Neural crest cell (in vitro differentiated cells): ENCODE measurements at regions not wholly inside any gene's neighbourhood (a gene's known extent, or its start where the extent isn't known, plus 50 kb on each side); places are given as distances from the start of the nearest gene placed in this dataset.

Experiments used
- DNase-seq: peaks from one replicate; pipeline ENCODE4 v3.0.0; 2021; ENCODE audit warnings: low read depth, mixed read lengths, low spot score
- H3K27ac Mint-ChIP-seq: one replicate; pipeline ENCODE4 v1.8.0; 2021; ENCODE audit warnings: mild to moderate bottlenecking, mixed read lengths; ENCODE audit not compliant: unreplicated experiment
- H3K27me3 Mint-ChIP-seq: 2 replicates; pipeline ENCODE4 v1.8.0; 2021; ENCODE audit warnings: low read depth, mild to moderate bottlenecking, mixed read lengths
- H3K36me3 Mint-ChIP-seq: 2 replicates; pipeline ENCODE4 v1.8.0; 2021; ENCODE audit warnings: low read depth, mild to moderate bottlenecking, mixed read lengths
- H3K4me1 Mint-ChIP-seq: 2 replicates; pipeline ENCODE4 v1.8.0; 2021; ENCODE audit warnings: mixed read lengths
- H3K4me3 Mint-ChIP-seq: one replicate; pipeline ENCODE4 v1.8.0; 2021; ENCODE audit warnings: mild to moderate bottlenecking, mixed read lengths
- H3K9me3 Mint-ChIP-seq: 2 replicates; pipeline ENCODE4 v1.8.0; 2021; ENCODE audit warnings: mixed read lengths
- TF ChIP-seq, protein P1 (sequence below): fragments of 200-600 bp; sonication (generic); conservative IDR thresholded peaks from 2 replicates; pipeline ENCODE4 v1.5.0; 2021; ENCODE audit warnings: antibody characterized with exemption, mild to moderate bottlenecking

DNA sequence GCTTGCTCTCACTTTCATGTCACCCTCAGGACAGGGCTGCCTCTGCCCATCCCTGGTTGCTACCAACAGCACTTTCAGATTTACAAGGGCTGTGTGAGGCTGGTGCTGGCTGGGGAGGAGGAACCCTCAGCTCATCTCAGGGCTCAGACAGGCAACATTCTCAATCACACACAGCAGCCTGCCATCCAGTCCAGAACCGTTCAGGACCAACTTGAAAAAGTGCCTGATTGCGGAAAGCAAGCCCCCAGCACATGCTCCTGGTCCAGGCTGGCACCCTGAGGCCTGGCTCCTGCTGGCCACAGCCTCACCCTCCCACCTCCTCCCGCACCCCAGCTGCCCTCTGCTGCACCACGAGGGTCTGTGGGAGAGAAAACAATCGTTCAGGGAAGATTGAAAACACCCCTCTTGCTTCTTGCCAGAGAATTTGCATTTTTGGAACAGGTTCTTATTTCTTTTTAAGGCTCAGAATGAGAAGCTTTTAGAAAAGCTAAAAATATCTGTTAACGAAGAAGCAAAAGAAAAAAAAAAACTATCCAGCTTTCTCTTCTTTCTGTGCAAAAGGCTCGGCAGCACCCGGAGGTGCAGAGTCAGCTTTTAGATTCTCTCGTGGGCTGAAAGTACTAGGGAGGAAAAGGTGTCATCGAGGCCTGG, 403.8 kb upstream of the ID2 start:
- Mint-ChIP-seq H3K27ac (no peak overlapping the region), H3K27me3 (no peaks in the 10 kb centered on the region), H3K4me1 (no peaks in the 10 kb centered on the region), H3K9me3 (peaks cover 4% of the 10 kb centered on the region), H3K4me3 (no peak overlapping the region), H3K36me3 (peaks cover 2% of the 10 kb centered on the region)
- no peak for DNase-seq
- TF ChIP-seq, protein P1, sequence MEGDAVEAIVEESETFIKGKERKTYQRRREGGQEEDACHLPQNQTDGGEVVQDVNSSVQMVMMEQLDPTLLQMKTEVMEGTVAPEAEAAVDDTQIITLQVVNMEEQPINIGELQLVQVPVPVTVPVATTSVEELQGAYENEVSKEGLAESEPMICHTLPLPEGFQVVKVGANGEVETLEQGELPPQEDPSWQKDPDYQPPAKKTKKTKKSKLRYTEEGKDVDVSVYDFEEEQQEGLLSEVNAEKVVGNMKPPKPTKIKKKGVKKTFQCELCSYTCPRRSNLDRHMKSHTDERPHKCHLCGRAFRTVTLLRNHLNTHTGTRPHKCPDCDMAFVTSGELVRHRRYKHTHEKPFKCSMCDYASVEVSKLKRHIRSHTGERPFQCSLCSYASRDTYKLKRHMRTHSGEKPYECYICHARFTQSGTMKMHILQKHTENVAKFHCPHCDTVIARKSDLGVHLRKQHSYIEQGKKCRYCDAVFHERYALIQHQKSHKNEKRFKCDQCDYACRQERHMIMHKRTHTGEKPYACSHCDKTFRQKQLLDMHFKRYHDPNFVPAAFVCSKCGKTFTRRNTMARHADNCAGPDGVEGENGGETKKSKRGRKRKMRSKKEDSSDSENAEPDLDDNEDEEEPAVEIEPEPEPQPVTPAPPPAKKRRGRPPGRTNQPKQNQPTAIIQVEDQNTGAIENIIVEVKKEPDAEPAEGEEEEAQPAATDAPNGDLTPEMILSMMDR: no peak

DNA sequence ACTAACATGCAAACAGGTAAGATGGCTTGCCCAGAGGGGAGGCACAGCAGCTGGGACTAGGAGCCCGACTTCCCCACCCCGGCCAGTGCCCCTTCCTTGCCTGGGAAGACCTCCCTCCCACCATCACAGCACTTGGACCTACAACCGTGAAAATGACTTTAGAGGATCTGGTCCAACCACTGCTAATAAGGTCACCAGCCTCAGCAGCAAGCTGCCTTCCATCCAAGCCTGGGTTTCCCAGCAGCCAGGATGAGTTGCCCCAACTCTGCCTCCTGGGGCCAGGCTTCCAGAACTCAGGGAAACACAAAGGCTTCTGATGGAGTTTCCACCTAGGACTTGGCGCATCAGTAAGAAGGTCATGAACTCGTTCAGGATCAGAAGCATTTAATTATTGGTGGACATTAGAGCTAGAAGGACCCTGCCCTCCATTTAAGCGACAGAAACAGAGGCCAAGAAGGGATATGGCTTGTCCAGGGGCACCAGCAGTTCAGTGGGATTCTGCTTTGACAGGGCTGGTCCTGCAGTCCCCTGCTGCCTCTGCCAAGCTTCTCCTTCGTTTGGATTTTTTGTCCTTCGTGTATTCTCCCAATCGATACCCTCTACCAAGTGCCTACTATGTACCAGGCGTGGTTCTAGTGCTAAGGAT, 403.0 kb upstream of the ID2 start:
- no peak overlapping the region for H3K4me3 Mint-ChIP-seq
- no peak for DNase-seq
- TF ChIP-seq, protein P1: no peak
- H3K9me3 Mint-ChIP-seq: peaks cover 2% of the 10 kb centered on the region
- H3K27me3 Mint-ChIP-seq: no peaks in the 10 kb centered on the region
- peaks cover 1% of the 10 kb centered on the region for H3K4me1 Mint-ChIP-seq
- no peak overlapping the region for H3K27ac Mint-ChIP-seq
- H3K36me3 Mint-ChIP-seq: no peaks in the 10 kb centered on the region

DNA sequence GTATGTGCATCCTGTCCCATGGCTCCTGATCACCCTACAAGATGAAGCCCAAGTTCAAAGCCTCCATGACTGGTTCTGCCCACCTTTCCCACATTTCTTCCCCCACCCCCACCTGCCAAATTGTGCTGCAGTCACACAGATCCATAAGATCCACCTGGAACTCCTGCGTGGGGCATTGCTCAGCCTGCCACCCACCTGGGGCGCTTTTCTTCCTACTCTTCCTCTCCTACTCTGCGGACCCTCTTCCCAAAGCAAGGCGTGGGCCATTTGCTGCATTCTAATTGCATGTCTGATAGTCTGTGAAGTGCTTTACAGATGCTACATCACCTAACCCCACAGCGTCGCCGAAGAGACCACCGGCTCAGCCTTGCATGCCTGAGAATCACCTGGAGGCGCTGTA, 402.4 kb upstream of the ID2 start:
- H3K4me1 Mint-ChIP-seq: peaks cover 6% of the 10 kb centered on the region
- no peak for DNase-seq
- H3K27ac Mint-ChIP-seq: no peak overlapping the region
- peaks cover 2% of the 10 kb centered on the region for H3K9me3 Mint-ChIP-seq
- TF ChIP-seq, protein P1: no peak
- H3K4me3 Mint-ChIP-seq: no peak overlapping the region
- H3K27me3 Mint-ChIP-seq: no peaks in the 10 kb centered on the region
- no peaks in the 10 kb centered on the region for H3K36me3 Mint-ChIP-seq

DNA sequence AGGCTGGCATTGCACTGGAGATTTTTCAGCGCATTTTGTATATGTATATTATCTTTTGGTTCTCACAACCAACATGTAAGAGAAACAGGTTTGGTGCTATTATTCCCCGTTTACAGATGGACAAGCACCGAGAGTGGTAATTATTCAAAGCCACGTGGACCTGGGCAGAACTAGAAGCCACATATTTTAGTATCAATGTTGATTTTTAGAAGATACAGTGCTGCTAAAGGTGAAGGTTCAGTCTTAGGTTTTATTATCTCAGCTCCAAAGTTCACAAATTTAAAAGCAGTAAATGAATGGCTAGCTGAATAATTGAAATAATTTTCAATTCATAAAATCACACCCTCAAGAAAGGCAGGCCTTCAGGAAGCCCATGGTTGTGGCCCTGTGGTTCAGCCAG, 400.6 kb upstream of the ID2 start:
- TF ChIP-seq, protein P1: no peak
- Mint-ChIP-seq H3K36me3 (no peaks in the 10 kb centered on the region), H3K27ac (no peak overlapping the region), H3K4me3 (no peak overlapping the region), H3K4me1 (peaks cover 11% of the 10 kb centered on the region), H3K27me3 (no peaks in the 10 kb centered on the region), H3K9me3 (peaks cover under 1% of the 10 kb centered on the region)
- no peak for DNase-seq

DNA sequence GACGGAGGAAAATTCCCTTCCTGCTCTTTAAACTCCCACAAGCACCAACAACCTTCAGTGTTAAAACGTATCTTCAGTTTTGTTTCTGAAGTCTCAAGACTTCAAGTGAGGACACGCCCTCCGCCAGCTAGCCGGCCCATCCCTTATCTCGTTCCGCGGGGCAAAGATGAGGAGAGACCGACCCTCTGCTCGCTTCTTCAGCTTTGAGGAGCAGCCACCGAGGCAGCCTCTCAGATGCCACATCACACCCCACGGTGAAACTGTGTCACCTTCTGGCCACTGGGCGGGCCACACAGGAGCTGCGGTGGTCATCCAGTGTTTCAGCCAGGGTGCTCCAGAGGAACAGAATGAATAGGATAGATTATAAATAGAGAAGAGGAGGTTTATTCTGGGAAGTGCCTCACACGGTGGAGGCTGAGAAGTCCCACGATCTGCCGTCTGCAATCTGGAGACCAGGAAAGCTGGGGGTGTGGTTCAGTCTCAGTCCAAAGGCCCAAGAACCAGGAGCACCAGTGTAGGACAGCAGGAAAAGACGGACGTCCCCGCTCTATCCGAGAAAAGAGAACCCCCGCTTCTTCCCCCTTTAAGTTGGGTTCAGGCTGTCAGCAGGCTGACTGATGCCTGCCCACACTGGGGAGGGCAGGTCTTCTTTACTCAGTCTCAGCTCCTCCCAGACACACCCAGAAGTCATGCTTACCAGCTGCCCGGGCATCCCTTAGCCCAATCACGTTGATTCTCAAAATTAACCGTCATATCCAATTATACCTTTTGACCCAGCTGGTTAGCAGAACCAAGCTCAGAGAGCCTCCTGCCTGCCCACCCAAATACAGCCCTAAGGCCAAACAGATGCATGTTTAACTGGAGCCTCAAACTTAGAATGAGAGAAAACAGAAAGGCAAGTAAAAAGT, 399.7 kb upstream of the ID2 start:
- Mint-ChIP-seq H3K27ac (peak overlapping the region; percentile 4), H3K4me1 (peaks cover 11% of the 10 kb centered on the region), H3K4me3 (no peak overlapping the region), H3K9me3 (no peaks in the 10 kb centered on the region), H3K36me3 (no peaks in the 10 kb centered on the region), H3K27me3 (no peaks in the 10 kb centered on the region)
- TF ChIP-seq, protein P1: no peak
- DNase-seq: no peak
